ENCODE measurements at regions not wholly inside any gene's neighbourhood (a gene's known extent, or its start where the extent isn't known, plus 50 kb on each side); places are given as distances from the start of the nearest gene placed in this dataset.

GRCh38 chr3:44039006-44039405 lies 202.7 kb upstream of the TOPAZ1 start:
- no peak overlapping the region for H3K27ac ChIP-seq (ENCODE audit: control insufficient read depth, insufficient read depth)
- H3K36me3 ChIP-seq (ENCODE audit: control insufficient read depth in 2 of 2, insufficient read depth in 2 of 2, low read length in 1 of 2), result peaks cover 0 to 2% of the 10 kb centered on the region in 2 experiments; a peak in 1 of 4 replicates
- H3K4me1 ChIP-seq (ENCODE audit: control insufficient read depth, insufficient read depth, low read length), result peaks cover 33% of the 10 kb centered on the region
- DNase-seq (ENCODE audit: low read depth, low spot score) (no peak), ATAC-seq (no peak), FAIRE-seq (no peak)
- no TSS peak for BruUV-seq (replicated peaks)
- no peak overlapping the region for H3K4me3 ChIP-seq
- ChIA-PET SMC1A (ENCODE audit: uncharacterized antibody, unreplicated experiment) (interaction anchor here (7.7 kb wide), 1 partner anchor 22 kb away, joined by 92 read pairs; no protein-coding TSS in a partner anchor), CTCF (interaction anchor here (0.6 kb wide), 1 partner anchor 60 kb away, joined by 3 read pairs; no protein-coding TSS in a partner anchor), RAD21 (ENCODE audit: unreplicated experiment) (interaction anchor here (0.7 kb wide), 1 partner anchor 22 kb away, joined by 4 read pairs; no protein-coding TSS in a partner anchor), POLR2A (interaction anchor here (0.6 kb wide), 1 partner anchor 30 kb away, joined by 8 read pairs; no protein-coding TSS in a partner anchor)
- no peaks in the 10 kb centered on the region for H4K20me1 ChIP-seq (ENCODE audit: control insufficient read depth, insufficient read depth)
- H3K9me3 ChIP-seq (replicated peaks; ENCODE audit: control insufficient read depth, insufficient read depth, low read length), result no peaks in the 10 kb centered on the region; the same call in 2 of the 3 replicates
- H3K79me2 ChIP-seq (ENCODE audit: control insufficient read depth, insufficient read depth, low read length), result peaks cover 31% of the 10 kb centered on the region
- H3K4me2 ChIP-seq (ENCODE audit: control insufficient read depth, insufficient read depth), result no peak overlapping the region
- TF ChIP-seq EZH2 (IDR thresholded peaks at IDR 0.05; ENCODE audit: borderline replicate concordance, control insufficient read depth, low read depth, low read length), result no peak
- no peak for TF ChIP-seq TBL1XR1 (IDR thresholded peaks at IDR 0.05; ENCODE audit: low read depth, low read length)
- no peak overlapping the region for H2AFZ ChIP-seq (ENCODE audit: control insufficient read depth, low read depth, low read length)
- in situ Hi-C loops (cut with MboI), result no loop called here
- WGBS (ENCODE audit: insufficient coverage, insufficient replicate concordance, low lambda C conversion rate, missing lambda C conversion rate), result 37% methylated on average over 2 of the region's 2 CpGs
- intact Hi-C loops (cut with micrococcal nuclease; ENCODE audit: unreplicated experiment), result no loop called here
- no peaks in the 10 kb centered on the region for H3K27me3 ChIP-seq (replicated peaks in 1 of 2; ENCODE audit: control insufficient read depth in 2 of 2, insufficient read depth in 2 of 2, low read length in 1 of 2)
- H3K9ac ChIP-seq (ENCODE audit: control insufficient read depth, insufficient read depth, low read length), result no peak overlapping the region

GRCh38 chr3:44041726-44042125 lies 200.0 kb upstream of the TOPAZ1 start:
- ATAC-seq, result peak; percentile 19
- Histone ChIP-seq H3K9ac (ENCODE audit: control insufficient read depth, insufficient read depth, low read length) (no peak overlapping the region; the same call in 1 of the 2 replicates), H3K9me3 (replicated peaks; ENCODE audit: control insufficient read depth, insufficient read depth, low read length) (no peaks in the 10 kb centered on the region; the same call in 2 of the 3 replicates), H3K4me3 (no peak overlapping the region), H2AFZ (ENCODE audit: control insufficient read depth, low read depth, low read length) (peak overlapping the region; percentile 28; the same call in 1 of the 2 replicates), H4K20me1 (ENCODE audit: control insufficient read depth, insufficient read depth) (no peaks in the 10 kb centered on the region), H3K27me3 (replicated peaks in 1 of 2; ENCODE audit: control insufficient read depth in 2 of 2, insufficient read depth in 2 of 2, low read length in 1 of 2) (no peaks in the 10 kb centered on the region), H3K27ac (ENCODE audit: control insufficient read depth, insufficient read depth) (peak overlapping the region; percentile 93), H3K4me1 (ENCODE audit: control insufficient read depth, insufficient read depth, low read length) (peaks cover 59% of the 10 kb centered on the region), H3K4me2 (ENCODE audit: control insufficient read depth, insufficient read depth) (peak overlapping the region; percentile 44), H3K36me3 (ENCODE audit: control insufficient read depth in 2 of 2, insufficient read depth in 2 of 2, low read length in 1 of 2) (peaks cover 0 to 2% of the 10 kb centered on the region in 2 experiments; a peak in 1 of 4 replicates), H3K79me2 (ENCODE audit: control insufficient read depth, insufficient read depth, low read length) (peaks cover 32% of the 10 kb centered on the region)
- no peak for DNase-seq (ENCODE audit: low read depth, low spot score)
- intact Hi-C loops (cut with micrococcal nuclease; ENCODE audit: unreplicated experiment) (no loop called here), in situ Hi-C loops (cut with MboI) (no loop called here)
- ChIA-PET POLR2A (interaction anchor here (2.3 to 6.6 kb wide), 2 partner anchors 8 to 20 kb away, joined by 6 to 44 read pairs; no protein-coding TSS in a partner anchor), CTCF (interaction anchor here (2.3 to 5.5 kb wide), 2 partner anchors 9 to 18 kb away, joined by 10 to 46 read pairs; no protein-coding TSS in a partner anchor), SMC1A (ENCODE audit: uncharacterized antibody, unreplicated experiment) (interaction anchor here (0.9 to 7.7 kb wide), 4 partner anchors 9 to 44 kb away, joined by 3 to 92 read pairs (median 48); no protein-coding TSS in a partner anchor), RAD21 (ENCODE audit: unreplicated experiment) (interaction anchor here (0.7 to 8.6 kb wide), 4 partner anchors 8 to 44 kb away, joined by 3 to 99 read pairs (median 6); no protein-coding TSS in a partner anchor)
- 88% methylated on average over 4 of the region's 4 CpGs for WGBS (ENCODE audit: insufficient coverage, insufficient replicate concordance, low lambda C conversion rate, missing lambda C conversion rate)
- FAIRE-seq, result no peak
- no TSS peak for BruUV-seq (replicated peaks)
- TF ChIP-seq NRF1 (conservative IDR thresholded peaks at IDR 0.05; ENCODE audit: low read depth, low read length), result no peak
- TF ChIP-seq NFXL1 (IDR thresholded peaks at IDR 0.05; ENCODE audit: borderline replicate concordance), result no peak
- TF ChIP-seq ZNF687 (IDR thresholded peaks at IDR 0.05), result peak; percentile 81
- no peak for TF ChIP-seq JUNB (IDR thresholded peaks at IDR 0.05)
- no peak for TF ChIP-seq SP1 (IDR thresholded peaks at IDR 0.05; ENCODE audit: low read depth, low read length)
- peak in 1 of 2 experiments; percentile 34; a peak in 1 of 4 replicates for TF ChIP-seq BHLHE40 (IDR thresholded peaks at IDR 0.05; ENCODE audit: borderline replicate concordance in 1 of 2, low read depth in 2 of 2, low read length in 1 of 2)
- 0 out of 2 replicates have a peak, but pooled peaks have one; percentile 24 for TF ChIP-seq IKZF1 (conservative IDR thresholded peaks at IDR 0.05)
- peak; percentile 16 for TF ChIP-seq MEF2B (IDR thresholded peaks at IDR 0.05; ENCODE audit: partially characterized antibody, poor library complexity, severe bottlenecking)
